Adrenal gland (tissue), 5 donors: ENCODE measurements at regions not wholly inside any gene's neighbourhood (a gene's known extent, or its start where the extent isn't known, plus 50 kb on each side); places are given as distances from the start of the nearest gene placed in this dataset.

Experiments
- POLR2A ChIP-seq, 2 donors: fragments of 450-650 bp; IDR thresholded peaks; one replicate each; pipeline ENCODE4 v1.6.1; 2017; ENCODE audit warnings: antibody characterized with exemption in 2 of 2, mild to moderate bottlenecking in 2 of 2, moderate library complexity in 1 of 2
- TF ChIP-seq, protein P1 (sequence below), 6 experiments: fragments of 450-650 bp in 4 of 6; fragments of 200-600 bp in 2 of 6; sonication (generic) in 1 of 6; IDR thresholded peaks; 1 replicate in 5 of 6; 2 replicates in 1 of 6; pipeline versions ENCODE4 v1.5.1 to v1.8.0; 2016 to 2021; ENCODE audit warnings: antibody characterized with exemption in 6 of 6, mild to moderate bottlenecking in 2 of 6, moderate library complexity in 1 of 6
- donor health status: DM: no; HTN: no; CAD: no.

DNA sequence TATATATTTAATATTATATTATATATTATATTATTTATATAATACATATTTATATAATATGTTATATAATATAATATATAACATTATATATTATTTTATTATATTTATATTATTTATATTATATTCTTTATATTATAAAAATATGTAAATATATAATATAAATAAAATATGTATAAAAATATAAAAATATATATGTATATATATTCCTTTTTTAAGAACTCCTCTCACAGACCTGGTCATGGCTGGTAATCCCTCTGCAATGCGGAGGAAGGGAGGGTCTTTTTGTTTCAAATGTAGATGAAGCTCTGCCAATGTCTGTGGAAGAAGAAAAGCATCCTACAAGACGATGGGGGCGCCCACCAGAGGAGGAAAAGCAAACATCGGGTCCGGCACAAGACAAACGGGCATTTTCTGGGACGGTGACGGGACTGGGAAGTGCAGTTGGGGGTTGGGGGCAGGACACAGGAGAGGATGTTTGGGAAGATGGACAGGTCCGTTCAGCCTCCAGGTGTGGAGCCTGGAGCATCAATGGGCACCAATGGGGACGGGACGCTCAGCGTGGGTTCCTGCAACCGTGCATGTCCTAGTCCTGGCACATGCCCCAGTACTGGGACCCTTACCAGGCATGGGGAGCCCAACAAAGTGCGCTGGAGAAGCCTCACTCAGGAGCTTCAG is 194.0 kb downstream of the IRX1 start:
- TF ChIP-seq, protein P1, sequence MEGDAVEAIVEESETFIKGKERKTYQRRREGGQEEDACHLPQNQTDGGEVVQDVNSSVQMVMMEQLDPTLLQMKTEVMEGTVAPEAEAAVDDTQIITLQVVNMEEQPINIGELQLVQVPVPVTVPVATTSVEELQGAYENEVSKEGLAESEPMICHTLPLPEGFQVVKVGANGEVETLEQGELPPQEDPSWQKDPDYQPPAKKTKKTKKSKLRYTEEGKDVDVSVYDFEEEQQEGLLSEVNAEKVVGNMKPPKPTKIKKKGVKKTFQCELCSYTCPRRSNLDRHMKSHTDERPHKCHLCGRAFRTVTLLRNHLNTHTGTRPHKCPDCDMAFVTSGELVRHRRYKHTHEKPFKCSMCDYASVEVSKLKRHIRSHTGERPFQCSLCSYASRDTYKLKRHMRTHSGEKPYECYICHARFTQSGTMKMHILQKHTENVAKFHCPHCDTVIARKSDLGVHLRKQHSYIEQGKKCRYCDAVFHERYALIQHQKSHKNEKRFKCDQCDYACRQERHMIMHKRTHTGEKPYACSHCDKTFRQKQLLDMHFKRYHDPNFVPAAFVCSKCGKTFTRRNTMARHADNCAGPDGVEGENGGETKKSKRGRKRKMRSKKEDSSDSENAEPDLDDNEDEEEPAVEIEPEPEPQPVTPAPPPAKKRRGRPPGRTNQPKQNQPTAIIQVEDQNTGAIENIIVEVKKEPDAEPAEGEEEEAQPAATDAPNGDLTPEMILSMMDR (IDR thresholded peaks at IDR 0.05), result no peak
- no peak for TF ChIP-seq POLR2A (IDR thresholded peaks at IDR 0.05)
